ENCODE measurements at regions not wholly inside any gene's neighbourhood (a gene's known extent, or its start where the extent isn't known, plus 50 kb on each side); places are given as distances from the start of the nearest gene placed in this dataset.

DNA sequence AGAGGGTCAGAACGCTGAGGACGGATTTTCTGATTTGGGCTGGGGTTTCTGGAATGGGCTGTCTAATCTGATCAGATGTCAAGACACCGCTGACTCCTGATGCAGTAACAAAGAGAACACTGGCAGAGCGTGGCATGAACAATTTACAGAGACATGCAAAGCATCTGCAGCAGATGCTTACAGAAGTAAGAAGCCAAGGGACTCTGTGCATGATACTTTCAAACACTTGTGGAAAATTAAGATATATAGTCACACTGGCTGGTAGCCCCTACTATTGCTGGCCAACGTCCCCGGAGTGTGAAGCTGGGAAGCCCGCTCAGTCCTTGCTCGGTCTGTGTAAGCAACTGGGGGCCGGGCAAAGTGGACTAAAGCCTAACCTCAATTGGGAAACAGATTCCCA lies 903.7 kb downstream of the BRD1 start:
- no peak for TF ChIP-seq CTCF (IDR thresholded peaks at IDR 0.05)
- TF ChIP-seq POLR2A (IDR thresholded peaks at IDR 0.05): no peak
- TF ChIP-seq EP300 (IDR thresholded peaks at IDR 0.05): no peak
- TF ChIP-seq POLR2AphosphoS5 (IDR thresholded peaks at IDR 0.05): no peak
